Naive thymus-derived CD4-positive, alpha-beta T cell (primary cell): ENCODE measurements at regions not wholly inside any gene's neighbourhood (a gene's known extent, or its start where the extent isn't known, plus 50 kb on each side); places are given as distances from the start of the nearest gene placed in this dataset.

Experiments used
- ATAC-seq: fragments of 150-1000 bp; cut with Tn5 transposase; 2 replicates; pipeline ENCODE4 v1.10.0; 2021; ENCODE audit warnings: mild to moderate bottlenecking, moderate library complexity
- CTCF ChIA-PET: fragments of 350-600 bp; sonication (Branson Sonifier 250); formaldehyde crosslinking; loops from one replicate; lab custom pipeline; 2021; ENCODE audit warnings: antibody characterized with exemption; lab: Charles Lee
- POLR2A ChIA-PET: fragments of 350-600 bp; sonication (Branson Sonifier 250); formaldehyde crosslinking; loops from one replicate; lab custom pipeline; 2021; ENCODE audit warnings: antibody characterized with exemption, inconsistent platforms; lab: Charles Lee
- DNase-seq, 9 donors: peaks; one replicate each; pipeline versions ENCODE4 v3.0.0 to v3.0.0-alpha.2; 2020 to 2022; ENCODE audit warnings: mixed read lengths in 1 of 9
- H3K27ac ChIP-seq: one replicate; pipeline ENCODE4 v1.7.0; 2013; ENCODE audit warnings: mild to moderate bottlenecking, low read depth, low read length, moderate library complexity
- H3K27me3 ChIP-seq, 2 donors: one replicate each; pipeline ENCODE4 v1.7.0; 2013; ENCODE audit warnings: low read length in 2 of 2, mild to moderate bottlenecking in 2 of 2, moderate library complexity in 2 of 2; ENCODE audit not compliant: control insufficient read depth in 2 of 2, insufficient read depth in 2 of 2
- H3K36me3 ChIP-seq, 3 experiments: 1 replicate in 2 of 3; 2 replicates in 1 of 3; pipeline ENCODE4 v1.7.0; 2013; ENCODE audit warnings: low read length in 3 of 3, mild to moderate bottlenecking in 3 of 3, moderate library complexity in 1 of 3; ENCODE audit not compliant: insufficient read depth in 3 of 3, control insufficient read depth in 2 of 3
- H3K4me1 ChIP-seq, 2 donors: one replicate each; pipeline ENCODE4 v1.7.0; 2013; ENCODE audit warnings: low read length in 2 of 2, mild to moderate bottlenecking in 2 of 2, moderate library complexity in 1 of 2; ENCODE audit not compliant: control insufficient read depth in 2 of 2, insufficient read depth in 2 of 2
- H3K4me3 ChIP-seq: 2 replicates; pipeline ENCODE4 v1.7.0; 2013; ENCODE audit warnings: mild to moderate bottlenecking, low read length
- H3K9me3 ChIP-seq, 3 experiments: 1 replicate in 2 of 3; 2 replicates in 1 of 3; pipeline ENCODE4 v1.7.0; 2013; ENCODE audit warnings: low read length in 3 of 3; ENCODE audit not compliant: control insufficient read depth in 2 of 3
- H3K27ac Mint-ChIP-seq, 9 donors: one replicate each; pipeline ENCODE4 v1.8.0; 2020 to 2022; ENCODE audit warnings: mixed read lengths in 9 of 9, mild to moderate bottlenecking in 8 of 9, moderate library complexity in 5 of 9, inconsistent platforms in 2 of 9
- H3K27me3 Mint-ChIP-seq, 5 donors: one replicate each; pipeline ENCODE4 v1.8.0; 2021 to 2022; ENCODE audit warnings: mixed read lengths in 5 of 5, mild to moderate bottlenecking in 1 of 5
- H3K36me3 Mint-ChIP-seq, 5 donors: one replicate each; pipeline ENCODE4 v1.8.0; 2020 to 2022; ENCODE audit warnings: mixed read lengths in 5 of 5, mild to moderate bottlenecking in 3 of 5, inconsistent platforms in 1 of 5
- H3K4me1 Mint-ChIP-seq, 7 donors: one replicate each; pipeline ENCODE4 v1.8.0; 2020 to 2022; ENCODE audit warnings: mixed read lengths in 7 of 7, mild to moderate bottlenecking in 3 of 7, inconsistent platforms in 1 of 7
- H3K4me3 Mint-ChIP-seq, 10 donors: one replicate each; pipeline ENCODE4 v1.8.0; 2020 to 2022; ENCODE audit warnings: mild to moderate bottlenecking in 10 of 10, mixed read lengths in 10 of 10, moderate library complexity in 6 of 10, inconsistent platforms in 2 of 10
- H3K9me3 Mint-ChIP-seq, 11 donors: one replicate each; pipeline ENCODE4 v1.8.0; 2020 to 2022; ENCODE audit warnings: mixed read lengths in 11 of 11, mild to moderate bottlenecking in 4 of 11, inconsistent platforms in 1 of 11, moderate library complexity in 1 of 11
- intact Hi-C, 2 donors: fragments of 100-400 bp; cut with micrococcal nuclease; formaldehyde crosslinking; loops; one replicate each; pipeline ENCODE4 v1.15.1; 2023

GRCh38 chr15:77684341-77685081, 51.8 kb upstream of the LINGO1 start:
- no peaks in the 10 kb centered on the region for H3K36me3 ChIP-seq
- no peaks in the 10 kb centered on the region for H3K4me1 ChIP-seq
- H3K27ac ChIP-seq, result no peak overlapping the region
- no peak overlapping the region for H3K4me3 ChIP-seq
- Mint-ChIP-seq H3K36me3 (no peaks in the 10 kb centered on the region), H3K27me3 (peaks cover 16 to 30% (median 21%) of the 10 kb centered on the region in 5 donors), H3K4me1 (peaks cover 0 to 6% (median 0%) of the 10 kb centered on the region in 7 donors), H3K4me3 (no peak overlapping the region), H3K27ac (no peak overlapping the region), H3K9me3 (peaks cover 0 to 4% (median 0%) of the 10 kb centered on the region in 11 donors)
- ChIA-PET CTCF (no interaction called here), POLR2A (no interaction called here)
- no peaks in the 10 kb centered on the region for H3K27me3 ChIP-seq
- ATAC-seq, result no peak
- no peak for DNase-seq
- H3K9me3 ChIP-seq, result no peaks in the 10 kb centered on the region
- intact Hi-C loops, result no loop called here

GRCh38 chr15:77682564-77682963, 49.9 kb upstream of the LINGO1 start:
- Histone ChIP-seq H3K4me1 (no peaks in the 10 kb centered on the region), H3K9me3 (no peaks in the 10 kb centered on the region), H3K4me3 (no peak overlapping the region), H3K36me3 (no peaks in the 10 kb centered on the region), H3K27ac (no peak overlapping the region), H3K27me3 (no peaks in the 10 kb centered on the region)
- H3K4me3 Mint-ChIP-seq, result no peak overlapping the region
- H3K4me1 Mint-ChIP-seq, result no peaks in the 10 kb centered on the region
- DNase-seq (no peak), ATAC-seq (no peak)
- intact Hi-C loops, result no loop called here
- H3K9me3 Mint-ChIP-seq, result no peaks in the 10 kb centered on the region
- H3K27me3 Mint-ChIP-seq, result peaks cover 17 to 30% (median 27%) of the 10 kb centered on the region in 5 donors
- ChIA-PET CTCF (no interaction called here), POLR2A (no interaction called here)
- H3K27ac Mint-ChIP-seq, result no peak overlapping the region
- no peaks in the 10 kb centered on the region for H3K36me3 Mint-ChIP-seq
